HEK293 (cell line): ENCODE measurements at regions not wholly inside any gene's neighbourhood (a gene's known extent, or its start where the extent isn't known, plus 50 kb on each side); places are given as distances from the start of the nearest gene placed in this dataset.

Experiments
- CTCF ChIA-PET: fragments of 350-600 bp; formaldehyde crosslinking; extraction: SDS; loops from one replicate; lab custom pipeline; 2021; ENCODE audit warnings: antibody characterized with exemption; lab: Yijun Ruan, JAX
- POLR2A ChIA-PET: fragments of 300-600 bp; formaldehyde crosslinking; extraction: SDS; loops from one replicate; lab custom pipeline; 2020; ENCODE audit warnings: antibody characterized with exemption, inconsistent platforms; lab: Yijun Ruan, JAX
- H3K27ac ChIP-seq: fragments of 200-500 bp; sonication (Bioruptor generic); 2 replicates; pipeline ENCODE4 v1.5.1; 2014; ENCODE audit warnings: low read depth, low read length, control low read depth, inconsistent platforms; ENCODE audit errors: extremely low read depth
- H3K36me3 ChIP-seq, 2 experiments: fragments of 200-500 bp in 1 of 2; sonication (Bioruptor generic) in 1 of 2; 1 replicate in 1 of 2; 2 replicates in 1 of 2; pipeline ENCODE4 v1.5.1; 2014 to 2017; ENCODE audit warnings: inconsistent platforms in 2 of 2, low read length in 2 of 2; ENCODE audit not compliant: control insufficient read depth in 2 of 2, insufficient read depth in 1 of 2
- H3K4me1 ChIP-seq: fragments of 200-500 bp; sonication (Bioruptor generic); 2 replicates; pipeline ENCODE4 v1.5.1; 2014; ENCODE audit warnings: mild to moderate bottlenecking, low read length, inconsistent platforms; ENCODE audit not compliant: control insufficient read depth, insufficient read depth
- H3K4me3 ChIP-seq: 2 replicates; pipeline ENCODE4 v1.5.1; 2011; ENCODE audit warnings: low read depth, mild to moderate bottlenecking, control low read depth, low read length, moderate library complexity
- H3K9me3 ChIP-seq: fragments of 200-500 bp; sonication (Bioruptor generic); 2 replicates; pipeline ENCODE4 v1.5.1; 2014; ENCODE audit warnings: low read depth, low read length, inconsistent platforms; ENCODE audit not compliant: control insufficient read depth, insufficient read depth
- KLF1 ChIP-seq: fragments of 450-650 bp; formaldehyde crosslinking; IDR thresholded peaks from 2 replicates; pipeline ENCODE4 v1.5.1; 2016; ENCODE audit warnings: missing biosample characterization, missing genetic modification characterization
- REPIN1 ChIP-seq: fragments of 450-650 bp; formaldehyde crosslinking; IDR thresholded peaks from 2 replicates; pipeline ENCODE4 v1.5.1; 2017; ENCODE audit warnings: missing biosample characterization, missing genetic modification characterization, low read depth
- SP2 ChIP-seq: fragments of 450-650 bp; formaldehyde crosslinking; IDR thresholded peaks from 2 replicates; pipeline ENCODE4 v1.5.1; 2016; ENCODE audit warnings: missing biosample characterization, missing genetic modification characterization
- SP3 ChIP-seq: fragments of 450-650 bp; formaldehyde crosslinking; IDR thresholded peaks from 2 replicates; pipeline ENCODE4 v1.5.1; 2016; ENCODE audit warnings: missing biosample characterization, missing genetic modification characterization
- ZBTB17 ChIP-seq: fragments of 450-650 bp; formaldehyde crosslinking; IDR thresholded peaks from 2 replicates; pipeline ENCODE4 v1.5.1; 2016; ENCODE audit warnings: missing biosample characterization, missing genetic modification characterization
- ZBTB21 ChIP-seq: fragments of 450-650 bp; formaldehyde crosslinking; IDR thresholded peaks from 2 replicates; pipeline ENCODE4 v1.5.1; 2017; ENCODE audit warnings: missing biosample characterization, missing genetic modification characterization
- ZBTB48 ChIP-seq: fragments of 450-650 bp; formaldehyde crosslinking; IDR thresholded peaks from 2 replicates; pipeline ENCODE4 v1.5.1; 2016; ENCODE audit warnings: missing biosample characterization, missing genetic modification characterization
- ZFP41 ChIP-seq: fragments of 450-650 bp; formaldehyde crosslinking; IDR thresholded peaks from 2 replicates; pipeline ENCODE4 v1.5.1; 2016; ENCODE audit warnings: missing biosample characterization, missing genetic modification characterization, borderline replicate concordance
- ZIC2 ChIP-seq: fragments of 450-650 bp; formaldehyde crosslinking; IDR thresholded peaks from 2 replicates; pipeline ENCODE4 v1.5.1; 2016; ENCODE audit warnings: missing biosample characterization, missing genetic modification characterization
- ZNF133 ChIP-seq: fragments of 450-650 bp; formaldehyde crosslinking; IDR thresholded peaks from 2 replicates; pipeline ENCODE4 v1.5.1; 2016; ENCODE audit warnings: missing biosample characterization, missing genetic modification characterization
- ZNF138 ChIP-seq: fragments of 450-650 bp; formaldehyde crosslinking; IDR thresholded peaks from 2 replicates; pipeline ENCODE4 v1.5.1; 2016; ENCODE audit warnings: missing biosample characterization, missing genetic modification characterization, borderline replicate concordance
- ZNF221 ChIP-seq: fragments of 450-650 bp; formaldehyde crosslinking; IDR thresholded peaks from 2 replicates; pipeline ENCODE4 v1.5.1; 2017; ENCODE audit warnings: missing biosample characterization, missing genetic modification characterization, borderline replicate concordance
- ZNF404 ChIP-seq: fragments of 450-650 bp; formaldehyde crosslinking; IDR thresholded peaks from 2 replicates; pipeline ENCODE4 v1.5.1; 2017; ENCODE audit warnings: missing biosample characterization, missing genetic modification characterization
- ZNF514 ChIP-seq: fragments of 450-650 bp; formaldehyde crosslinking; IDR thresholded peaks from 2 replicates; pipeline ENCODE4 v1.5.1; 2016; ENCODE audit warnings: missing biosample characterization, missing genetic modification characterization
- ZNF544 ChIP-seq: fragments of 450-650 bp; formaldehyde crosslinking; IDR thresholded peaks from 2 replicates; pipeline ENCODE4 v1.5.0; 2017; ENCODE audit warnings: missing biosample characterization, missing genetic modification characterization
- ZNF571 ChIP-seq: fragments of 450-650 bp; formaldehyde crosslinking; IDR thresholded peaks from 2 replicates; pipeline ENCODE4 v1.5.0; 2017; ENCODE audit warnings: missing biosample characterization, missing genetic modification characterization
- ZNF585B ChIP-seq: fragments of 450-650 bp; formaldehyde crosslinking; IDR thresholded peaks from 2 replicates; pipeline ENCODE4 v1.5.1; 2016; ENCODE audit warnings: missing biosample characterization, missing genetic modification characterization
- ZNF701 ChIP-seq: fragments of 450-650 bp; formaldehyde crosslinking; IDR thresholded peaks from 2 replicates; pipeline ENCODE4 v1.5.1; 2016; ENCODE audit warnings: missing biosample characterization, missing genetic modification characterization
- ZNF776 ChIP-seq: fragments of 450-650 bp; formaldehyde crosslinking; IDR thresholded peaks from 2 replicates; pipeline ENCODE4 v1.5.0; 2017; ENCODE audit warnings: missing biosample characterization, missing genetic modification characterization, borderline replicate concordance
- ZNF785 ChIP-seq: fragments of 450-650 bp; formaldehyde crosslinking; IDR thresholded peaks from 2 replicates; pipeline ENCODE4 v1.5.1; 2016; ENCODE audit warnings: missing biosample characterization, missing genetic modification characterization
- ZNF837 ChIP-seq: fragments of 450-650 bp; formaldehyde crosslinking; IDR thresholded peaks from 2 replicates; pipeline ENCODE4 v1.5.1; 2016; ENCODE audit warnings: missing biosample characterization, missing genetic modification characterization
- TF ChIP-seq, protein P1 (sequence below): fragments of 450-650 bp; formaldehyde crosslinking; IDR thresholded peaks from 2 replicates; pipeline ENCODE4 v1.5.0; 2017; ENCODE audit warnings: missing biosample characterization, missing genetic modification characterization, borderline replicate concordance
- TF ChIP-seq, protein P2 (sequence below): fragments of 450-650 bp; formaldehyde crosslinking; IDR thresholded peaks from 2 replicates; pipeline ENCODE4 v1.5.1; 2016; ENCODE audit warnings: missing biosample characterization, missing genetic modification characterization
- TF ChIP-seq, protein P3 (sequence below): fragments of 450-650 bp; formaldehyde crosslinking; IDR thresholded peaks from 2 replicates; pipeline ENCODE4 v1.5.1; 2017; ENCODE audit warnings: missing biosample characterization, missing genetic modification characterization
- TF ChIP-seq, protein P4 (sequence below): fragments of 450-650 bp; formaldehyde crosslinking; IDR thresholded peaks from 2 replicates; pipeline ENCODE4 v1.5.1; 2017; ENCODE audit warnings: missing biosample characterization, missing genetic modification characterization

DNA sequence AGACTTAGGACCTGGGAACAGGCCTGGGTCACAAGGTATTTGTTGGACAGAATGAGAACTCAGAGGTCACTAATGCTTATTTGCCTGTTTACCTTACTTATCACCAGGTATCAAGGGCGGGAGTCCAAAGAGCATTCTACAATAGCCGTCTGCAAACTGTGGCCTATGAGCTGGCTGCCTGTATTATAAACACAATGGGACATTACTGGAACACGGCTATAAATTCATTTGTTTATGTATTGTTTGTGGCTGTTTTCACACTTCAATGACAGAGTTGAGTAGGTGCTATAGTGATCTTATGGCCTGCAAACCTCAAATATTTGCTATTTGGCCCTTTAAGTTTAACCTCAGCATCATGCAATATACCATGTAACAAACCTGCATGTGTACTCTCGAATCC is 76.6 kb upstream of the ASTN2 start:
- 0 out of 2 replicates have a peak, but pooled peaks cover 2% of the 10 kb centered on the region for H3K4me1 ChIP-seq
- no peaks in the 10 kb centered on the region for H3K9me3 ChIP-seq
- ChIA-PET POLR2A (no interaction called here), CTCF (interaction anchor here (0.8 kb wide), 1 partner anchor 10 kb away, joined by 4 read pairs; no protein-coding TSS in a partner anchor)
- no peaks in the 10 kb centered on the region for H3K36me3 ChIP-seq
- TF ChIP-seq ZNF585B (no peak), SP3 (no peak), ZFP41 (tag by site-specific recombination) (no peak)
- no peak overlapping the region for H3K4me3 ChIP-seq
- no peak overlapping the region for H3K27ac ChIP-seq

DNA sequence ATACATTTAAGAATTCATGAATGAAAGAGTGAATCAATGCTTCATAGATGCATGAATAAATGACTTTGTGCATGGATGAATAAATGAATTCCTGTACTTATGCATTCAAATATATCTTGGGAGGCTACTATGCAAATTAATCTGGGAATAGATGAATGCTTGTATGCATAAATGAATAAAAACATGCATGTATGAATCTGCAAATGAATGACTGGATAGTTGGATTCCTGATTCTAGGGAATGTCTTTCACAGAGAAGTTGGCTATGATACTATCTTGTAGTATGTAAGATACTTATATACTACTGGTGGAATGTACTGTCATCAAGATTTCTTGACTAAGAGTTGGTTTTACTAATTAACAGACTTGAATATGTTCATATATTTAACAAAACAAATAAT is 75.3 kb upstream of the ASTN2 start:
- Histone ChIP-seq H3K4me3 (no peak overlapping the region), H3K27ac (no peak overlapping the region), H3K36me3 (no peaks in the 10 kb centered on the region), H3K9me3 (no peaks in the 10 kb centered on the region), H3K4me1 (0 out of 2 replicates have a peak, but pooled peaks cover 2% of the 10 kb centered on the region)
- ChIA-PET CTCF (interaction anchor here (0.7 kb wide), 1 partner anchor 56 kb away, joined by 3 read pairs; no protein-coding TSS in a partner anchor), POLR2A (no interaction called here)
- TF ChIP-seq KLF1 (tag by site-specific recombination) (no peak), ZNF701 (tag by site-specific recombination) (no peak), ZNF571 (tag by site-specific recombination) (no peak), REPIN1 (tag by site-specific recombination) (no peak), ZNF221 (no peak), ZBTB21 (no peak), ZNF138 (no peak), ZNF133 (tag by site-specific recombination) (no peak)
- TF ChIP-seq, protein P1, sequence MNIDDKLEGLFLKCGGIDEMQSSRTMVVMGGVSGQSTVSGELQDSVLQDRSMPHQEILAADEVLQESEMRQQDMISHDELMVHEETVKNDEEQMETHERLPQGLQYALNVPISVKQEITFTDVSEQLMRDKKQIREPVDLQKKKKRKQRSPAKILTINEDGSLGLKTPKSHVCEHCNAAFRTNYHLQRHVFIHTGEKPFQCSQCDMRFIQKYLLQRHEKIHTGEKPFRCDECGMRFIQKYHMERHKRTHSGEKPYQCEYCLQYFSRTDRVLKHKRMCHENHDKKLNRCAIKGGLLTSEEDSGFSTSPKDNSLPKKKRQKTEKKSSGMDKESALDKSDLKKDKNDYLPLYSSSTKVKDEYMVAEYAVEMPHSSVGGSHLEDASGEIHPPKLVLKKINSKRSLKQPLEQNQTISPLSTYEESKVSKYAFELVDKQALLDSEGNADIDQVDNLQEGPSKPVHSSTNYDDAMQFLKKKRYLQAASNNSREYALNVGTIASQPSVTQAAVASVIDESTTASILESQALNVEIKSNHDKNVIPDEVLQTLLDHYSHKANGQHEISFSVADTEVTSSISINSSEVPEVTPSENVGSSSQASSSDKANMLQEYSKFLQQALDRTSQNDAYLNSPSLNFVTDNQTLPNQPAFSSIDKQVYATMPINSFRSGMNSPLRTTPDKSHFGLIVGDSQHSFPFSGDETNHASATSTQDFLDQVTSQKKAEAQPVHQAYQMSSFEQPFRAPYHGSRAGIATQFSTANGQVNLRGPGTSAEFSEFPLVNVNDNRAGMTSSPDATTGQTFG (tag by site-specific recombination) = no peak
- TF ChIP-seq, protein P2, sequence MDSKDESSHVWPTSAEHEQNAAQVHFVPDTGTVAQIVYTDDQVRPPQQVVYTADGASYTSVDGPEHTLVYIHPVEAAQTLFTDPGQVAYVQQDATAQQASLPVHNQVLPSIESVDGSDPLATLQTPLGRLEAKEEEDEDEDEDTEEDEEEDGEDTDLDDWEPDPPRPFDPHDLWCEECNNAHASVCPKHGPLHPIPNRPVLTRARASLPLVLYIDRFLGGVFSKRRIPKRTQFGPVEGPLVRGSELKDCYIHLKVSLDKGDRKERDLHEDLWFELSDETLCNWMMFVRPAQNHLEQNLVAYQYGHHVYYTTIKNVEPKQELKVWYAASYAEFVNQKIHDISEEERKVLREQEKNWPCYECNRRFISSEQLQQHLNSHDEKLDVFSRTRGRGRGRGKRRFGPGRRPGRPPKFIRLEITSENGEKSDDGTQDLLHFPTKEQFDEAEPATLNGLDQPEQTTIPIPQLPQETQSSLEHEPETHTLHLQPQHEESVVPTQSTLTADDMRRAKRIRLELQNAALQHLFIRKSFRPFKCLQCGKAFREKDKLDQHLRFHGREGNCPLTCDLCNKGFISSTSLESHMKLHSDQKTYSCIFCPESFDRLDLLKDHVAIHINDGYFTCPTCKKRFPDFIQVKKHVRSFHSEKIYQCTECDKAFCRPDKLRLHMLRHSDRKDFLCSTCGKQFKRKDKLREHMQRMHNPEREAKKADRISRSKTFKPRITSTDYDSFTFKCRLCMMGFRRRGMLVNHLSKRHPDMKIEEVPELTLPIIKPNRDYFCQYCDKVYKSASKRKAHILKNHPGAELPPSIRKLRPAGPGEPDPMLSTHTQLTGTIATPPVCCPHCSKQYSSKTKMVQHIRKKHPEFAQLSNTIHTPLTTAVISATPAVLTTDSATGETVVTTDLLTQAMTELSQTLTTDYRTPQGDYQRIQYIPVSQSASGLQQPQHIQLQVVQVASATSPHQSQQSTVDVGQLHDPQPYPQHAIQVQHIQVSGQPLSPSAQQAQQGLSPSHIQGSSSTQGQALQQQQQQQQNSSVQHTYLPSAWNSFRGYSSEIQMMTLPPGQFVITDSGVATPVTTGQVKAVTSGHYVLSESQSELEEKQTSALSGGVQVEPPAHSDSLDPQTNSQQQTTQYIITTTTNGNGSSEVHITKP (tag by site-specific recombination) = no peak

DNA sequence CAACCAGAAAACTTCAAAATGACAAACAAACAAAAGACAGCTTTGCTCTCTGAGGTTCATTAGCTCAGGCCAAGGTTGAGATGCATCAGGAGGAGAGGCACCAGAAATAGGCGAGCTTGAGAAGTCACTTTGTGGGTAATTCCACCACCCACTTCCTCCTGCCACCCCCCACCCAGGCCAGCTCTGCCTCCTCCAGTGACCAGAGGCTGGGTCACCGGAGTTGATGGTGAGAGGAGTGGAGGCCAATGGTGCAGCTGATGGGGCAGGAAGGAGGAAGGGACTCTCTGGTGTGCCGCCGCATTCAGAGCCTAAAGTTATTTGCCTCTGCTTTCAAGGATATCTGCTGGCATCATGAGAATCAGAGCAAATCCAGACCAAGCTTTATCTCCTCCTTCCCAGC is 73.8 kb upstream of the ASTN2 start:
- no peak overlapping the region for H3K27ac ChIP-seq
- H3K36me3 ChIP-seq = no peaks in the 10 kb centered on the region
- 0 out of 2 replicates have a peak, but pooled peaks cover 2% of the 10 kb centered on the region for H3K4me1 ChIP-seq
- H3K4me3 ChIP-seq = no peak overlapping the region
- ChIA-PET CTCF (interaction anchor here (0.7 to 2.7 kb wide), 4 partner anchors 48 to 753 kb away, joined by 3 to 16 read pairs (median 5); no protein-coding TSS in a partner anchor), POLR2A (no interaction called here)
- no peaks in the 10 kb centered on the region for H3K9me3 ChIP-seq
- TF ChIP-seq ZNF404 = no peak
- no peak for TF ChIP-seq ZBTB17 (tag by site-specific recombination)
- TF ChIP-seq, protein P3, sequence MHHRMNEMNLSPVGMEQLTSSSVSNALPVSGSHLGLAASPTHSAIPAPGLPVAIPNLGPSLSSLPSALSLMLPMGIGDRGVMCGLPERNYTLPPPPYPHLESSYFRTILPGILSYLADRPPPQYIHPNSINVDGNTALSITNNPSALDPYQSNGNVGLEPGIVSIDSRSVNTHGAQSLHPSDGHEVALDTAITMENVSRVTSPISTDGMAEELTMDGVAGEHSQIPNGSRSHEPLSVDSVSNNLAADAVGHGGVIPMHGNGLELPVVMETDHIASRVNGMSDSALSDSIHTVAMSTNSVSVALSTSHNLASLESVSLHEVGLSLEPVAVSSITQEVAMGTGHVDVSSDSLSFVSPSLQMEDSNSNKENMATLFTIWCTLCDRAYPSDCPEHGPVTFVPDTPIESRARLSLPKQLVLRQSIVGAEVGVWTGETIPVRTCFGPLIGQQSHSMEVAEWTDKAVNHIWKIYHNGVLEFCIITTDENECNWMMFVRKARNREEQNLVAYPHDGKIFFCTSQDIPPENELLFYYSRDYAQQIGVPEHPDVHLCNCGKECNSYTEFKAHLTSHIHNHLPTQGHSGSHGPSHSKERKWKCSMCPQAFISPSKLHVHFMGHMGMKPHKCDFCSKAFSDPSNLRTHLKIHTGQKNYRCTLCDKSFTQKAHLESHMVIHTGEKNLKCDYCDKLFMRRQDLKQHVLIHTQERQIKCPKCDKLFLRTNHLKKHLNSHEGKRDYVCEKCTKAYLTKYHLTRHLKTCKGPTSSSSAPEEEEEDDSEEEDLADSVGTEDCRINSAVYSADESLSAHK (tag by site-specific recombination) = no peak
- TF ChIP-seq SP2 (tag by site-specific recombination) = no peak
- TF ChIP-seq ZNF544 (tag by site-specific recombination) = no peak
- TF ChIP-seq ZNF837 (tag by site-specific recombination) = no peak
- no peak for TF ChIP-seq ZNF514 (tag by site-specific recombination)
- TF ChIP-seq ZBTB48 (tag by site-specific recombination) = no peak
- no peak for TF ChIP-seq ZNF785 (tag by site-specific recombination)
- TF ChIP-seq ZIC2 (tag by site-specific recombination) = no peak
- TF ChIP-seq, protein P4, sequence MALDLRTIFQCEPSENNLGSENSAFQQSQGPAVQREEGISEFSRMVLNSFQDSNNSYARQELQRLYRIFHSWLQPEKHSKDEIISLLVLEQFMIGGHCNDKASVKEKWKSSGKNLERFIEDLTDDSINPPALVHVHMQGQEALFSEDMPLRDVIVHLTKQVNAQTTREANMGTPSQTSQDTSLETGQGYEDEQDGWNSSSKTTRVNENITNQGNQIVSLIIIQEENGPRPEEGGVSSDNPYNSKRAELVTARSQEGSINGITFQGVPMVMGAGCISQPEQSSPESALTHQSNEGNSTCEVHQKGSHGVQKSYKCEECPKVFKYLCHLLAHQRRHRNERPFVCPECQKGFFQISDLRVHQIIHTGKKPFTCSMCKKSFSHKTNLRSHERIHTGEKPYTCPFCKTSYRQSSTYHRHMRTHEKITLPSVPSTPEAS (tag by site-specific recombination) = no peak
- no peak for TF ChIP-seq ZNF776 (tag by site-specific recombination)
